Activated naive CD8-positive, alpha-beta T cell (primary cell): ENCODE measurements at regions not wholly inside any gene's neighbourhood (a gene's known extent, or its start where the extent isn't known, plus 50 kb on each side); places are given as distances from the start of the nearest gene placed in this dataset.

Source experiments
- H3K27ac Mint-ChIP-seq: one replicate; pipeline ENCODE4 v1.8.0; 2021; ENCODE audit warnings: mixed read lengths
- H3K27me3 Mint-ChIP-seq: one replicate; pipeline ENCODE4 v1.8.0; 2021; ENCODE audit warnings: mixed read lengths
- H3K36me3 Mint-ChIP-seq: one replicate; pipeline ENCODE4 v1.8.0; 2021; ENCODE audit warnings: mixed read lengths
- H3K4me1 Mint-ChIP-seq: one replicate; pipeline ENCODE4 v1.8.0; 2021; ENCODE audit warnings: low read depth, mixed read lengths
- H3K4me3 Mint-ChIP-seq: one replicate; pipeline ENCODE4 v1.8.0; 2021; ENCODE audit warnings: mild to moderate bottlenecking, mixed read lengths
- H3K9me3 Mint-ChIP-seq: one replicate; pipeline ENCODE4 v1.8.0; 2021; ENCODE audit warnings: low read depth, mixed read lengths

- H3K4me3 Mint-ChIP-seq = no peak overlapping the region
- H3K4me1 Mint-ChIP-seq = no peaks in the 10 kb centered on the region
- H3K36me3 Mint-ChIP-seq = no peaks in the 10 kb centered on the region
- H3K9me3 Mint-ChIP-seq = no peaks in the 10 kb centered on the region
- H3K27me3 Mint-ChIP-seq = peaks cover 3% of the 10 kb centered on the region
- no peak overlapping the region for H3K27ac Mint-ChIP-seq
These were observed 527.0 kb upstream of the MGMT start for GRCh38 chr10:128940081-128940480.

DNA sequence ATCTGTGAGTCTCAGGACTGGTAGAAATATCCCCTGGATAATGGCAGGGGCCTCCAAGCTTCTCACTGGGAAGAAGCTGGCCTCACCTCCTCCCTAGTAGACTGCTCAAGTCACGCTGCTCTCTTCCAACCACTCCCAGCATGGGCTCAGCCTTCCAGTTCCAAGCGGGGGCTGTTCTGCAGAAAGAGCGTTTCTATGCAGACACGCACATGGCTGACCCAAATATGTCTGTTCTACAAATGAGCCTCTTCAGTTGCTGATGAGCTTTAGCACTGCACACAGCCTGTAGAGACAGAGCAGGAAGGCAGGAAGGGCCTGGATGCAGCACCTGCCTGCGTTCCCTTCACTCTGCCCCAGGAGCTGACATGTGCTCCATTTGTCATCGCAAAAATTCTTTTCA is 523.9 kb upstream of the MGMT start:
- H3K4me3 Mint-ChIP-seq = no peak overlapping the region

DNA sequence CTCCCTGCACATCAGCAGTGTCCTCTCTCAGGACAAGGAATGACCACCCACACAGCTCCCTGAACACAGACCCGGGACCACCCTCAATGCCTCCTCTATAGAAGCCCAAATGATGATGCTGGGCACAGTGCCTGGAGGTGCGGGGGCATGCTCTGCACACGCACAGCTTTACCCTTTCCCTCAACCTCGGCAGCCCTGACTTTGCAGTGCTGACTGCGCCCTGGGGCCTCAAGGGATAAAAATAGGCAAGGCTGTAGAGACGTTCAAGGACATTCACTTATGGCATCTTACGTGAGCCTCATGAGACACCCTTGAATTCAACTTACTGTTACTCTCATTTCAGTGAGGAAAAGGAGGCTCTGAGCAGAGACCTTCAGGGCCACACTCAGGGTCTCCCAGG is 521.6 kb upstream of the MGMT start:
- H3K9me3 Mint-ChIP-seq = peaks cover 8% of the 10 kb centered on the region

More for the DNA sequence above, 523.9 kb upstream of the MGMT start:
- Mint-ChIP-seq H3K27me3 (peaks cover 3% of the 10 kb centered on the region), H3K36me3 (no peaks in the 10 kb centered on the region), H3K4me1 (no peaks in the 10 kb centered on the region), H3K27ac (no peak overlapping the region), H3K9me3 (peaks cover 8% of the 10 kb centered on the region)

GRCh38 chr10:128950159-128950915 is 516.7 kb upstream of the MGMT start:
- Mint-ChIP-seq H3K36me3 (no peaks in the 10 kb centered on the region), H3K4me3 (no peak overlapping the region), H3K4me1 (no peaks in the 10 kb centered on the region), H3K9me3 (peaks cover 8% of the 10 kb centered on the region), H3K27ac (no peak overlapping the region), H3K27me3 (no peaks in the 10 kb centered on the region)

More for the DNA sequence above, 521.6 kb upstream of the MGMT start:
- no peaks in the 10 kb centered on the region for H3K36me3 Mint-ChIP-seq
- H3K27me3 Mint-ChIP-seq = no peaks in the 10 kb centered on the region
- H3K4me1 Mint-ChIP-seq = no peaks in the 10 kb centered on the region
- no peak overlapping the region for H3K27ac Mint-ChIP-seq
- H3K4me3 Mint-ChIP-seq = no peak overlapping the region

- Mint-ChIP-seq H3K4me3 (no peak overlapping the region), H3K27me3 (no peaks in the 10 kb centered on the region), H3K4me1 (no peaks in the 10 kb centered on the region), H3K9me3 (peaks cover 8% of the 10 kb centered on the region), H3K36me3 (no peaks in the 10 kb centered on the region), H3K27ac (no peak overlapping the region)
These were observed 516.1 kb upstream of the MGMT start for GRCh38 chr10:128950916-128951275.

DNA sequence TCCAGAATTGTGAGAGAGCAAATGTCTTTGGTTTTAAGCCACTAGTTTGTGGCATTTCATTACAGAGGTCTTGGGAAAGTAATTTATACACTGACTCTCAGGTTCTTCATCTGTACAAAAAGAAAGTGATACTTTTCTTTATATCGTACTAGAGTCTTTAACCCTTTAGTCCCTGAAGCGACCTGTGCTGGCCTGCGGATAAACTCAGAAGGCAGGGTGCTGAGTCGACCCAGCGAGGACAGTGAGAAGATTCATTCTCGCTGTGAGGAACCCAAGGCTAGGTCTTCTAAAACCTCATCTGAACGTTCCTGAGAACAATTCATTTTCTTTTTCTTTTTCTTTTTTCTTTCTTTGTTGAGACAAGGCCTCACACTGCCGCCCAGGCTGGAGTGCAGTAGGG is 514.2 kb upstream of the MGMT start:
- Mint-ChIP-seq H3K27me3 (no peaks in the 10 kb centered on the region), H3K27ac (no peak overlapping the region), H3K4me3 (no peak overlapping the region), H3K4me1 (no peaks in the 10 kb centered on the region), H3K9me3 (no peaks in the 10 kb centered on the region), H3K36me3 (no peaks in the 10 kb centered on the region)

DNA sequence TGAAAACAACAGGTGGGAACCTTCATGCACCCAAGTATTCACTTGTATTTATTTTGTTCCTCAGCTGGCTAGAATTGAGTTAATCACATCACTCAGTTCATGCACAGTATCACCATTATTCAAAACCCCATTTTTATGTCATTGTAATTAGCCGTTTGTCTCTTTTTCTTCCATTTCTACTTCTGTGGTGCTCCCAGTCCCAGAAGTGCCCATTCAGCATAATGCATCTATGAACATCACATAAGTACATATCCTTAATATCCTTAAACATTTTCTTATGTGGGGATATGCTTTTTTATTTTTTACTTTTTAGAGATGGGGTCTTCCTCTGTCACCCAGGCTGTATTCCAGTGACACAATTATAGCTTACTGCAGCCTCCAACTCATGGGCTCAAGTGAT is 510.9 kb upstream of the MGMT start:
- Mint-ChIP-seq H3K4me1 (no peaks in the 10 kb centered on the region), H3K36me3 (no peaks in the 10 kb centered on the region), H3K9me3 (no peaks in the 10 kb centered on the region), H3K27ac (no peak overlapping the region), H3K4me3 (no peak overlapping the region), H3K27me3 (no peaks in the 10 kb centered on the region)

DNA sequence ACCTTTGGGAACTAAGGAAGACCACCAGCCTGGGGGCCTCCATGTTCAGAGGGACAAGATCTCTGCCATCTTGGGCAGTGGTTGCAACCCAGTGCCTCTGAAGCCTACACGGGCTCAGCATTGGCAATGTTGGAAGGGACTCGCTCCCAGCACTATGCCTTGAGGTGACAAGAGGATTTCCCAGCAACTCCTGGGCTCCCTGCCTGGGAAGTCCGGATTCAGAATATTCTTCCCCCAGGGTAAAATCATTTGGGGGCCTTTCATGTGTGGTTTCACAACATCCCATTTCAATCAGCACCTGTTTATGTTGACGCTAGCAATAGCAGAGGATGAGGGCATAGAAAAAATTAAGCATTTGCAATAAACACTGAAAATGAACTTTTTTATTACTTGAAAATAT is 509.8 kb upstream of the MGMT start:
- Mint-ChIP-seq H3K27ac (no peak overlapping the region), H3K4me3 (no peak overlapping the region), H3K4me1 (no peaks in the 10 kb centered on the region), H3K36me3 (no peaks in the 10 kb centered on the region), H3K27me3 (no peaks in the 10 kb centered on the region), H3K9me3 (no peaks in the 10 kb centered on the region)

DNA sequence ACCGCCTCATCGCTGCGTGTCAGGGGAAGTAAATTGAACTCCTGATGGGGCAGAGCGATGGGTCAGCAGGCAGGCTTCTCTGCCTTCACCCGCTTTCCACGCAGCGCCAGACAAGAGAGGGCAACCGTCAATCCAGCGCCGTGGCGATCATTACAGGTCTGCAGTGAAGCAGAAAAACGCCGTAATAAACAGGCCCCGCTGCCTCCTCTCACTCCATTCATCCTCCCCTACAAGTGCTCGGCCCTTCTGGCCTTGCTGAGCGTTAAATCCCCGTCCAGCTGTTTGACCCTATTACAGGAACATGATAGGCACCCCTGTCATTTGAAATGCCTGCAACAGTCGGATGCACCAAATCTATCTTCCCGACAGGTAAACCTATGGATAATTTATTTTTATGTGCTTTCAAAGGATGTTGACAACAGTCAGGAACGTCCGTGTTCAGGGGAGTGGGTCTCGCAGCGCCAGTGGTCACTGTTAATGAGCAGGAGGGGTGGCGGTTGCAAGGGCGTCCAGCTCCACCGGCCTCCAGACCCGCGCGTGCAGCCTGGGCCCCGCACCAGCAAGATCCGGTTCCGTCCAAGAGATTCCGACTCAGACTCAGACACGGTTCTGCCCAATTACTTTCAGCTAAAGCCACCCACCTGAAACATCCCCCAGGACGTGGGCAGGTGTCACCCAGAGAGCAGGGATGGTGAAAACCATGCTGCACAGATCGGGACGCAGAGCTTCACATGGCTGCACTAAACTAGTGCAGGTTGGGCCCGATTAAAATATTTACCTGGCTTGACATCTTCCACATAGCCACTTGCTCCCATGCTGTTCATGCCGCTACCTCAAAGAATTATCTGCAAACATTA is 508.0 kb upstream of the MGMT start:
- Mint-ChIP-seq H3K27ac (no peak overlapping the region), H3K4me1 (no peaks in the 10 kb centered on the region), H3K4me3 (no peak overlapping the region), H3K27me3 (peaks cover 2% of the 10 kb centered on the region), H3K9me3 (no peaks in the 10 kb centered on the region), H3K36me3 (no peaks in the 10 kb centered on the region)

GRCh38 chr10:128959746-128960145 is 507.3 kb upstream of the MGMT start:
- no peaks in the 10 kb centered on the region for H3K36me3 Mint-ChIP-seq
- no peak overlapping the region for H3K4me3 Mint-ChIP-seq
- H3K27ac Mint-ChIP-seq = no peak overlapping the region
- H3K27me3 Mint-ChIP-seq = peaks cover 2% of the 10 kb centered on the region
- no peaks in the 10 kb centered on the region for H3K9me3 Mint-ChIP-seq
- H3K4me1 Mint-ChIP-seq = no peaks in the 10 kb centered on the region

DNA sequence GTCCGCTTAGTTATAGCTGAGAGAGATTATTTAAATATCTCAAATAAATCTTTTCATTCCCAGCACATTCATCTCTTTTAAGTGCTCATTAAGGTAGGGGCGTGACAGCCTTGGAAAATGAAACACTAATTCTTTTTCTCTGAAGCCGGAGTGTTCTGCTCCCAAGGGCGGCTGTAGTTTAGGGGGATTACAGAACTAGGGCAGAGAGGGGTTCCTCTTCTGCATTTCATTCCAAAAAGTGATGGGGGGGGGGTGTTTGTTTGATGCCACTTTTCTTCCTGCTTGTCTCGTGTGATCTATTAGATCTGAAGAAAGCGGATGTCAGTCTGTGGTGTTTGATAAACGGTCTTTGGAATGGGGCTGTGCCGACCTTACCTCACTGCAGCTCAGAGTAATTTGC is 506.5 kb upstream of the MGMT start:
- H3K4me3 Mint-ChIP-seq = no peak overlapping the region
- peaks cover 2% of the 10 kb centered on the region for H3K27me3 Mint-ChIP-seq
- no peaks in the 10 kb centered on the region for H3K4me1 Mint-ChIP-seq
- no peaks in the 10 kb centered on the region for H3K36me3 Mint-ChIP-seq
- no peak overlapping the region for H3K27ac Mint-ChIP-seq
- H3K9me3 Mint-ChIP-seq = no peaks in the 10 kb centered on the region

GRCh38 chr10:128962182-128962581 is 504.9 kb upstream of the MGMT start:
- no peak overlapping the region for H3K27ac Mint-ChIP-seq
- H3K27me3 Mint-ChIP-seq = peaks cover 2% of the 10 kb centered on the region
- no peaks in the 10 kb centered on the region for H3K4me1 Mint-ChIP-seq
- no peaks in the 10 kb centered on the region for H3K9me3 Mint-ChIP-seq
- no peaks in the 10 kb centered on the region for H3K36me3 Mint-ChIP-seq
- H3K4me3 Mint-ChIP-seq = no peak overlapping the region

GRCh38 chr10:128963211-128964099 is 503.6 kb upstream of the MGMT start:
- H3K4me3 Mint-ChIP-seq = no peak overlapping the region
- no peak overlapping the region for H3K27ac Mint-ChIP-seq
- H3K36me3 Mint-ChIP-seq = no peaks in the 10 kb centered on the region
- H3K9me3 Mint-ChIP-seq = no peaks in the 10 kb centered on the region
- H3K4me1 Mint-ChIP-seq = no peaks in the 10 kb centered on the region
- peaks cover 4% of the 10 kb centered on the region for H3K27me3 Mint-ChIP-seq

DNA sequence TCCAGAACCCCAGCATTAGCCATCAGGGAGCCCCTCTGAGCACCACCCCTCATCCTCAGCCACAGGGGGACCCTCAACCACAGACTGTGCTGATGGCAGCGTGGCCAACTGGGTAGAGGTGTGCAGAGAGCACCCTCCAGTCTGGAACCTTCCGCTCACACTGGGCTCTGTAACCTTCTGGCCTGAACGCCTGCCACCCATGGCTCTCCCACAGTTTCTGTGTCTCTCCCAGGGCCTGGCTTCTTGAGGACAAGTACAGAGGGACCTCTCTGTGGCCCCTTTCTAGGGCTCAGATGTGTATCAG is 503.0 kb upstream of the MGMT start:
- Mint-ChIP-seq H3K4me3 (no peak overlapping the region), H3K27me3 (peaks cover 4% of the 10 kb centered on the region), H3K9me3 (no peaks in the 10 kb centered on the region), H3K4me1 (no peaks in the 10 kb centered on the region), H3K27ac (no peak overlapping the region), H3K36me3 (no peaks in the 10 kb centered on the region)
